Smooth muscle cell (in vitro differentiated cells): ENCODE measurements at regions not wholly inside any gene's neighbourhood (a gene's known extent, or its start where the extent isn't known, plus 50 kb on each side); places are given as distances from the start of the nearest gene placed in this dataset.

ENCODE experiments used
- DNase-seq: peaks from one replicate; lab custom pipeline; 2025; ENCODE audit not compliant: unreplicated experiment; lab: John Stamatoyannopoulos, UW
- H2AFZ ChIP-seq: fragments of 200-600 bp; sonication (generic); 2 replicates; pipeline ENCODE4 v1.6.0; 2016; ENCODE audit warnings: antibody characterized with exemption, low read depth, mild to moderate bottlenecking
- H3F3A ChIP-seq: fragments of 200-600 bp; sonication (generic); 2 replicates; pipeline ENCODE4 v1.6.0; 2017; ENCODE audit warnings: antibody characterized with exemption, low read depth
- H3K27ac ChIP-seq: fragments of 200-600 bp; sonication (generic); 2 replicates; pipeline ENCODE4 v1.5.1; 2016; ENCODE audit warnings: low read depth, mild to moderate bottlenecking
- H3K27me3 ChIP-seq: fragments of 200-600 bp; sonication (generic); 2 replicates; pipeline ENCODE4 v1.6.1; 2016; ENCODE audit warnings: low read depth, mild to moderate bottlenecking
- H3K36me3 ChIP-seq: fragments of 200-600 bp; sonication (generic); 2 replicates; pipeline ENCODE4 v1.5.1; 2016; ENCODE audit warnings: low read depth
- H3K4me1 ChIP-seq: fragments of 200-600 bp; sonication (generic); 2 replicates; pipeline ENCODE4 v1.5.1; 2016; ENCODE audit warnings: low read depth
- H3K4me2 ChIP-seq: fragments of 200-600 bp; sonication (generic); 2 replicates; pipeline ENCODE4 v1.6.0; 2016; ENCODE audit warnings: mild to moderate bottlenecking
- H3K4me3 ChIP-seq: fragments of 200-600 bp; sonication (generic); 2 replicates; pipeline ENCODE4 v1.5.1; 2016; ENCODE audit warnings: mild to moderate bottlenecking
- H3K79me2 ChIP-seq: fragments of 200-600 bp; sonication (generic); 2 replicates; pipeline ENCODE4 v1.6.0; 2016; ENCODE audit warnings: low read depth, mild to moderate bottlenecking
- H3K9ac ChIP-seq: fragments of 200-600 bp; sonication (generic); 2 replicates; pipeline ENCODE4 v1.6.0; 2016; ENCODE audit warnings: low read depth
- H3K9me3 ChIP-seq: fragments of 200-600 bp; sonication (generic); replicated peaks from 2 replicates; pipeline ENCODE4 v1.5.1; 2016; ENCODE audit warnings: low read depth
- H4K20me1 ChIP-seq: fragments of 200-600 bp; sonication (generic); 2 replicates; pipeline ENCODE4 v1.6.0; 2016; ENCODE audit warnings: low read depth
- WGBS: methylation state at CpG from one replicate; pipeline ENCODE4 v1.1.7; 2016; ENCODE audit warnings: low lambda C conversion rate; 5-methylcytosine and 5-hydroxymethylcytosine counted together
- TF ChIP-seq, protein P1 (sequence below): fragments of 200-600 bp; sonication (generic); IDR thresholded peaks from 2 replicates; pipeline ENCODE4 v1.5.1; 2017; ENCODE audit warnings: borderline replicate concordance, mild to moderate bottlenecking, antibody characterized with exemption; ENCODE audit not compliant: insufficient read depth, poor library complexity, severe bottlenecking

DNA sequence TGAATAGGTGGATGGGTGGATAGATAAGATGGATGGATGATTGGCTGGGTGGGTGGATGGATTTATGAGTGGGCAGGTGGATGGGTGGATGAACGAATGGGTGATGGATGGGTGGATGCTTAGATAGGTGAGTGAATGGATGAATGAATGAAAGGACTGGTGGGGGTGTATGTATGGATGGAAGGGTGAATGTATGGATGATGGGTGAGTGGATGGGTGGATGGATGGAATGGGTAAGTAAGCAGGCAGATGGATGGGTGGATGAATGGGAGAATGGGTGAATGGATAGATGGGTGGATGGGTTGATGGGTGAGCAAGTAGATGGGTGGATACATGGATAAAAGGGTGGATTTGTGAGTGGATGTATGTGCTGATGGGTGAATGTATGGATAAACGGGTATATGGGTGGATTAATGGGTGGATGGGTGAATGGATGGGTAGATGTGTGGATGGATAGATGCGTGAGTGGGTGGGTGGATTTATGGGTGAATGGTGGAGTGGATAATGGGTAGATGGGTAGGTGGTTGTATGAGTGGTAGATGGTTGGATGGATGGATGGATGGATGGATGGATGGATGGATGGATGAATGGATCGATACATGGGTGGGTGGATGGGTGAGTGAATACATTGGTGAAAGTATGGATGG, 682.6 kb downstream of the HS3ST4 start:
- Histone ChIP-seq H3K27ac (no peak overlapping the region), H3K9me3 (no peaks in the 10 kb centered on the region), H3K4me2 (no peak overlapping the region), H3K36me3 (no peaks in the 10 kb centered on the region), H3K79me2 (no peaks in the 10 kb centered on the region), H3K9ac (no peak overlapping the region), H3K4me1 (no peaks in the 10 kb centered on the region), H3K27me3 (no peaks in the 10 kb centered on the region), H3F3A (no peaks in the 10 kb centered on the region), H4K20me1 (no peaks in the 10 kb centered on the region), H3K4me3 (no peak overlapping the region), H2AFZ (no peak overlapping the region)
- WGBS: 78% methylated on average over 4 of the region's 4 CpGs
- no peak for DNase-seq
- TF ChIP-seq, protein P1, sequence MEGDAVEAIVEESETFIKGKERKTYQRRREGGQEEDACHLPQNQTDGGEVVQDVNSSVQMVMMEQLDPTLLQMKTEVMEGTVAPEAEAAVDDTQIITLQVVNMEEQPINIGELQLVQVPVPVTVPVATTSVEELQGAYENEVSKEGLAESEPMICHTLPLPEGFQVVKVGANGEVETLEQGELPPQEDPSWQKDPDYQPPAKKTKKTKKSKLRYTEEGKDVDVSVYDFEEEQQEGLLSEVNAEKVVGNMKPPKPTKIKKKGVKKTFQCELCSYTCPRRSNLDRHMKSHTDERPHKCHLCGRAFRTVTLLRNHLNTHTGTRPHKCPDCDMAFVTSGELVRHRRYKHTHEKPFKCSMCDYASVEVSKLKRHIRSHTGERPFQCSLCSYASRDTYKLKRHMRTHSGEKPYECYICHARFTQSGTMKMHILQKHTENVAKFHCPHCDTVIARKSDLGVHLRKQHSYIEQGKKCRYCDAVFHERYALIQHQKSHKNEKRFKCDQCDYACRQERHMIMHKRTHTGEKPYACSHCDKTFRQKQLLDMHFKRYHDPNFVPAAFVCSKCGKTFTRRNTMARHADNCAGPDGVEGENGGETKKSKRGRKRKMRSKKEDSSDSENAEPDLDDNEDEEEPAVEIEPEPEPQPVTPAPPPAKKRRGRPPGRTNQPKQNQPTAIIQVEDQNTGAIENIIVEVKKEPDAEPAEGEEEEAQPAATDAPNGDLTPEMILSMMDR: no peak

DNA sequence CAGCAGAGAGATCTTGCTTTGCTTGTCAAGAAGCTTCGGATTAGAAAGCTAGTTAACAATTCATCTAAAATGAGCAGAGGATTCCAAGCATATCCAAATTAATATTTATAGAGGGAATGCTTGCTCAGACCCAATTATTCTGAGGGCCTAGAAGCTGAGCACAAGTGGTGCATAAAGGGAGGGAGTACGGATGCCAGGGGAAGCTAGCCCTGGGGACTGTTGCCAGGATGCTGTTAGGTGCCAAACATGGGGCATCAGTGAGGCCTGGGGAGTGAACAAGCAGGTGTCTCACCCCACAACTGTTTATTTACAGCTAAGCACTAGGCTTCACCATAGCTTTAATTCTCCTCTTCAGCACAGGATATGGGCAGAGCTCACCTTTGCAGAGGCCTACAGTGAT, 684.1 kb upstream of the C16orf82 start:
- H3K79me2 ChIP-seq: no peaks in the 10 kb centered on the region
- DNase-seq: no peak
- TF ChIP-seq, protein P1: no peak
- H3K27me3 ChIP-seq: no peaks in the 10 kb centered on the region
- peaks cover 14% of the 10 kb centered on the region for H3K4me1 ChIP-seq
- no peaks in the 10 kb centered on the region for H4K20me1 ChIP-seq
- no peak overlapping the region for H2AFZ ChIP-seq
- H3K4me3 ChIP-seq: no peak overlapping the region
- H3K4me2 ChIP-seq: no peak overlapping the region
- no peak overlapping the region for H3K9ac ChIP-seq
- H3K27ac ChIP-seq: no peak overlapping the region
- 87% methylated on average over 2 of the region's 2 CpGs for WGBS
- H3K36me3 ChIP-seq: no peaks in the 10 kb centered on the region
- no peaks in the 10 kb centered on the region for H3K9me3 ChIP-seq
- no peaks in the 10 kb centered on the region for H3F3A ChIP-seq

DNA sequence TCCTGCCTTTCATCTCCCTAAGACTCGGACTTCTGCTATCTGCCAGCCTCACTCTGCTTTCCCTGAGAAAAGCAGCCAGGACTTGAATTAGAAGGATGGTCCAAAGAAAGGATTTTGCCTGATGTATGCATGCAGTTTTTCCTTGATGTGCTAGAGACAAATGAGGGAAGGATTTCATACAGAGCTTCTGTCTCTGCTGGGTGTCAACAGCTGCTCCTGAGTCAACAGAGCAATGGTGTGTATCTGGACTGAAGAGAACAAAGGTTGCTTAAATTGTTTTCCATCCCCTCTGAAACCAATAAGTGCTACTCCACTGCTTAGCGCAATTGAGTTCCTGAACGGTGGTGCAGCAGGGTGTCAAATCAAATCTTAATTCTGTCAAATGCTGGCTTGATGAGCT, 680.6 kb upstream of the C16orf82 start:
- Histone ChIP-seq H3K9me3 (no peaks in the 10 kb centered on the region), H3K79me2 (no peaks in the 10 kb centered on the region)

More for the DNA sequence above, 680.6 kb upstream of the C16orf82 start:
- TF ChIP-seq, protein P1: no peak
- Histone ChIP-seq H3F3A (no peaks in the 10 kb centered on the region), H3K27ac (no peak overlapping the region), H3K4me1 (peaks cover 14% of the 10 kb centered on the region), H3K9ac (no peak overlapping the region), H3K4me2 (no peak overlapping the region), H3K4me3 (no peak overlapping the region), H3K36me3 (no peaks in the 10 kb centered on the region), H2AFZ (no peak overlapping the region), H4K20me1 (no peaks in the 10 kb centered on the region), H3K27me3 (no peaks in the 10 kb centered on the region)
- no peak for DNase-seq
- WGBS: 61% methylated on average over 3 of the region's 3 CpGs
